ENCODE measurements at regions not wholly inside any gene's neighbourhood (a gene's known extent, or its start where the extent isn't known, plus 50 kb on each side); places are given as distances from the start of the nearest gene placed in this dataset.

DNA sequence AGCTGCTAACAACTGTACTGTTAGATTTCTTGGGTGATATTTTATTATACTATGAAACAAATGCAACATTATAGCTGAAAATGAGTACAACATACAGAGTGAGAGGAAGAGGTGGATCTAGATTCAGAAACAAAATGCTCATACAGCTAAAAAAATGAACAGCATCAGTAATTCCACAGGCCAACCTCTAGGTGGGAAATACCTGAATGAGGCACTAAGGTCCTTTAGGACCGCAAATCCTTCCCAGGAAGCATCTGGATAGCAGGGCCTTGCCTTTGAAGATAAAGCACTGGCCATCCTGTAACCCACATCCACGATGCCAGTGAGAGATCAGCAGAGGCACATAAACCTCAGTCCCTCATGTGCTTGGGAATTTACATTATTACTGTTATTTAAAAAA lies 310.8 kb downstream of the YTHDC2 start:
- H3K4me3 Mint-ChIP-seq: no peak overlapping the region
- ATAC-seq (no peak), DNase-seq (no peak)
- no peaks in the 10 kb centered on the region for H3K9me3 Mint-ChIP-seq (ENCODE audit: low read depth)
- no peak overlapping the region for H3K27ac Mint-ChIP-seq
- CTCF ChIA-PET: no interaction called here
- no peaks in the 10 kb centered on the region for H3K27me3 Mint-ChIP-seq
- H3K36me3 Mint-ChIP-seq: no peaks in the 10 kb centered on the region
- H3K4me1 Mint-ChIP-seq: no peaks in the 10 kb centered on the region

DNA sequence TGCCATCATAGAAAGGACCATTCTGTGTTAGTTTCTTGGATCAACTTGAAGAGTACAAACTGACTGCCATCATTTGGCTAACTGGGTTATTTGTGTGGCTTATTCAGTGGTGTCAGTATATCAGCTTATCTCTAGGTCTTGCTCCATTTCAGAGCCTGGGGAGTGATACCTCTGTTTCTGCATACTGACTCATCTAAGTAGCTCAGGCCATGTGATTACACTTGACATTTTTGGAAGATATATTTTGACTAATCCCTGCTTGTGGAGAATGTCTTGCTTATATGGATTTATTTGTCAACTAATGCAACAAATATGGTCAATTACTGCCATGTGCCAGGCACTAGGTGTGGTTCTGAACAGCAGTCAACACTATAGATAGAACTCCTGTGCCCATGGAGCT lies 311.7 kb downstream of the YTHDC2 start:
- CTCF ChIA-PET: no interaction called here
- H3K4me1 Mint-ChIP-seq: no peaks in the 10 kb centered on the region
- no peaks in the 10 kb centered on the region for H3K36me3 Mint-ChIP-seq
- H3K27ac Mint-ChIP-seq: no peak overlapping the region
- DNase-seq: no peak
- H3K9me3 Mint-ChIP-seq (ENCODE audit: low read depth): no peaks in the 10 kb centered on the region
- no peak for ATAC-seq
- no peaks in the 10 kb centered on the region for H3K27me3 Mint-ChIP-seq
- no peak overlapping the region for H3K4me3 Mint-ChIP-seq

DNA sequence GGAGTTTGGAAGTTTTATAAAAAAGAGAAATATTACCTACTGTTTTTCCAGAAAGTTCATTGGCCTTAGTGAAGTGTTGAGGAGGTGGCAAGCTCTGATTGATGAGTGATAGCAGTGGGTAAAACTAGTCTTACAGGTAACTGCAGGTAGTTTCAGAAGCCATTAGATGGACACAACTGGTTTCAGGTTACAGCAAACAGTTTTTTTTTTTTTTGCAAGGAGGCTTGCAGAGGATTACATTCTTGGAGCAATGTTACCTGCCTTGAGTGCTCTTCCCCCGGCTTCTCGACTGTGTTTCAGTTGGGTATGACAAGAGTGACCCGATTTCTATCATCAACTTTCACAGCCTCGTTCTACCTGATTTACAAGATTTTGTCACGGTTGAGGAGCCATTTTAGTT lies 333.4 kb downstream of the YTHDC2 start:
- no peaks in the 10 kb centered on the region for H3K27me3 Mint-ChIP-seq
- peaks cover 2% of the 10 kb centered on the region for H3K9me3 Mint-ChIP-seq (ENCODE audit: low read depth)
- no peak overlapping the region for H3K4me3 Mint-ChIP-seq
- ATAC-seq (no peak), DNase-seq (no peak)
- no peaks in the 10 kb centered on the region for H3K4me1 Mint-ChIP-seq
- H3K36me3 Mint-ChIP-seq: no peaks in the 10 kb centered on the region
- no peak overlapping the region for H3K27ac Mint-ChIP-seq
- CTCF ChIA-PET: no interaction called here

DNA sequence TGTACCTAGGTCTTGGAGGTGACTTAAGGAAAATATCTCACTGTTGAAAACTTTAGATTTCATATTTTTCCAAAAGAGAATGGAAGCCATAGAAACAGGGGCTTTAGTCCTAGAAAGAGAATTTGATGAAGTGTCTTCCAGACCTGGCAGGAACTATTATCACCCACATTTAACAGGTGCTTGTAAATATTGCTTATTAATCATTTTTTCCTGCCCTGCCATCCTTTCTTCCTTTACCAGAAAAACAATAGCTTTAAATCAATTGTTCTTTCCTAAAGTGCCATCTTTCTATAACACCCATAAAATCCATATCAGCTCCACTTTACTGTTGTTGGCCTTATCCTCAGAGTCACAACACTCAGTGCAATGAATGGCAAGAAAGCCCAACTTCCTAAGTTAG lies 350.9 kb downstream of the YTHDC2 start:
- no peaks in the 10 kb centered on the region for H3K27me3 Mint-ChIP-seq
- no peak for ATAC-seq

DNA sequence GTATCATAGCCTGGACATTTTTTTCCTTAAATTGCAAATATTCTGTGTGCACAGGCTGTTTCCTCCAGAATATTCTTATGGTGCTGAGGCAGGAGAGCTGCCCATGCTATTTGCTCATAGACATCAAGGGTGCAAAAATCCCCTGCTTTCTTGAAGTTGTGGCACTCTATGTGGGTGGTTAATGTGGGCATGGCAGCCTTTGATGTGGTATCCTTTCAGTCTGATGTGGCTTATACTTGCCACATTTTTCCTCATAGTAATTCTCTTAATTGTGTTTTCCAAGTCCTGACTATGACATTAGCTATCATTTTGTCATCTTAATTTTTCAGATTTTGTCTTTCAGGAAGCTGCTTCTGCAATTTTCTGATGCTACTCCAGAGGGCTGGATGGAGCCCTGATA lies 353.3 kb downstream of the YTHDC2 start:
- no peaks in the 10 kb centered on the region for H3K27me3 Mint-ChIP-seq
- no peak overlapping the region for H3K27ac Mint-ChIP-seq
- H3K4me1 Mint-ChIP-seq: no peaks in the 10 kb centered on the region
- no peaks in the 10 kb centered on the region for H3K9me3 Mint-ChIP-seq (ENCODE audit: low read depth)
- DNase-seq: no peak
- no peak for ATAC-seq
- no peaks in the 10 kb centered on the region for H3K36me3 Mint-ChIP-seq
- CTCF ChIA-PET: no interaction called here
- no peak overlapping the region for H3K4me3 Mint-ChIP-seq

More for the DNA sequence above, 350.9 kb downstream of the YTHDC2 start:
- Mint-ChIP-seq H3K9me3 (ENCODE audit: low read depth) (peaks cover 2% of the 10 kb centered on the region), H3K4me3 (no peak overlapping the region), H3K27ac (no peak overlapping the region), H3K4me1 (no peaks in the 10 kb centered on the region), H3K36me3 (no peaks in the 10 kb centered on the region)
- DNase-seq: no peak
- CTCF ChIA-PET: no interaction called here

DNA sequence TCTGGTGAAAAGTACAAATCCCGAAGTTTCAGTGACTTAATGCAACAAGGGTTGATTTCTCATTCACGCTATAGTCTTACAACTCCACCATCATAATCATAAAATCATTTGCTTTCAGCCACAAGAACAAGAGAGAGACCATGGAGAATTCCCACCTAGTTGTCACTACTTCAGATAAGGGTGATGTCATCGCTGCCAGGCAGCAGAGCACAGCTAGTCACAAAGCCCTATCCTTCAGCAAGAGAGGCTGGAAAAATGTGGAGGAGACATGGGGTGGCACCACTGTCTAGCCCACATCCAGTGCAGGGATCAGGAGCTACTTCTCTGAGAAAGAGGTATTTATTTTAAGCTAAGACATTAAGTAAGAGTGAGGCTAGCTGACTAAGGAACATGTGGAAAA lies 356.1 kb downstream of the YTHDC2 start:
- Mint-ChIP-seq H3K36me3 (no peaks in the 10 kb centered on the region), H3K4me1 (no peaks in the 10 kb centered on the region), H3K27me3 (no peaks in the 10 kb centered on the region), H3K27ac (no peak overlapping the region), H3K9me3 (ENCODE audit: low read depth) (no peaks in the 10 kb centered on the region), H3K4me3 (no peak overlapping the region)
- CTCF ChIA-PET: no interaction called here
- ATAC-seq: no peak
- DNase-seq: no peak

DNA sequence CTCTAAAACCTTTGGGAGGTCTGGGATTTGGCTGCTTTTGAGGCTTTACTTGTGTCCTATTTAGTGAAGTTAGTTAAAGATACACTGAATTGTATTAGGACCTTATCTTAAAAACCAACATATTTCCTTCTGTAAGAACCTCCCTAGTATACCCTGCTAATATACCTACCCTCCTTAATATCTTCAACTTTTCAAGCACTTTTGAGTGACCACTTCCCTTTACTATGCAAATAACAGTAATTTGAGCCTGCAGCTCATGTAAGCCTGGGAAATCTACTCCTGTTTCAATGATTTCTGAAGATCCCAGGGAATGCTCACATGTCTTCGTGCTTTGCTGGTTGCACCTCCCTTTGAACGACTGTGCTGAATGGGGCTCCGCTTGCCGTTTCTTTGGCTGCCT lies 358.5 kb downstream of the YTHDC2 start:
- no peak for DNase-seq
- Mint-ChIP-seq H3K4me3 (no peak overlapping the region), H3K36me3 (no peaks in the 10 kb centered on the region), H3K27me3 (no peaks in the 10 kb centered on the region), H3K4me1 (no peaks in the 10 kb centered on the region), H3K9me3 (ENCODE audit: low read depth) (no peaks in the 10 kb centered on the region), H3K27ac (no peak overlapping the region)
- CTCF ChIA-PET: no interaction called here
- ATAC-seq: no peak

DNA sequence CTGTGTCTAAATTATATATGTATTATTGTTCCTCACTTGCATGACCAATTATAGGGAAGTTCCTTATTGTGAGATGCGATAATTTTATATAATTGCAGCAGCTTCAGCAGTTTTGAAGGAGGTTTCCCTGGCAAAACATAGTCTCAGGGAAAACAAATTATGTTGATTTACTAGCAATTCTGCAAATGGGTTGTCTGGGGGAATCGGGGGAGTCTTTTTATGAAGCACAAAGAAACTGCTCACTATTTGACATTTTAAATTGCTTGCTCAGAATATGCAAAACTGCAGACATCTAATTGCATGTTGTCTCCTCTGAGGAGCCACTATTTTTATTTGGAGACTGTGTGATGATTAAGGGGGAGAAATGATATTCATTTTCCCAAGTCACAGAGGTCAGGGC lies 361.6 kb downstream of the YTHDC2 start:
- H3K4me1 Mint-ChIP-seq: no peaks in the 10 kb centered on the region
- no peak overlapping the region for H3K27ac Mint-ChIP-seq
- DNase-seq (no peak), ATAC-seq (no peak)
- H3K4me3 Mint-ChIP-seq: no peak overlapping the region
- H3K9me3 Mint-ChIP-seq (ENCODE audit: low read depth): peaks cover 3% of the 10 kb centered on the region
- CTCF ChIA-PET: no interaction called here
- H3K36me3 Mint-ChIP-seq: no peaks in the 10 kb centered on the region
- H3K27me3 Mint-ChIP-seq: no peaks in the 10 kb centered on the region

DNA sequence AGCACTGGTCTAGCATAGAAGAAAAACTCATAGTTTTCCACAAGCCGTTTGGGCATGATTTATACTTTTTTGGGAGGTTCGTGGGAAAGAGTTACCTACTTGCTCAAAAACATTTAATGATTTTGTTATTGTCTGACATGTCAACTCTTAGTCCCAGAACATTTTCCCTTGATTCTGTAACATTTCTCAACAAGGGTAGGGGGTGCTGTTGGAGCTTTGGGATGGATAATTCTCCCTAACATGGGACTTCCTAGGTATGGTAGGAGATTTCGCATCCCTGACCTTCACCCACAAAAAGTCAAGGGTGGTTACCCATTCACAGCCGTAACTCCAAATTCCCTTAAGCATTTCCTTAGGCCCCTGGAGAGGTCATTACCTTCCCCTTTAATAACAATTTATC lies 378.0 kb downstream of the YTHDC2 start:
- H3K27me3 Mint-ChIP-seq: no peaks in the 10 kb centered on the region
- CTCF ChIA-PET: no interaction called here
- no peak overlapping the region for H3K27ac Mint-ChIP-seq
- DNase-seq (no peak), ATAC-seq (no peak)
- no peaks in the 10 kb centered on the region for H3K4me1 Mint-ChIP-seq
- no peaks in the 10 kb centered on the region for H3K36me3 Mint-ChIP-seq
- no peak overlapping the region for H3K4me3 Mint-ChIP-seq
- H3K9me3 Mint-ChIP-seq (ENCODE audit: low read depth): no peaks in the 10 kb centered on the region

DNA sequence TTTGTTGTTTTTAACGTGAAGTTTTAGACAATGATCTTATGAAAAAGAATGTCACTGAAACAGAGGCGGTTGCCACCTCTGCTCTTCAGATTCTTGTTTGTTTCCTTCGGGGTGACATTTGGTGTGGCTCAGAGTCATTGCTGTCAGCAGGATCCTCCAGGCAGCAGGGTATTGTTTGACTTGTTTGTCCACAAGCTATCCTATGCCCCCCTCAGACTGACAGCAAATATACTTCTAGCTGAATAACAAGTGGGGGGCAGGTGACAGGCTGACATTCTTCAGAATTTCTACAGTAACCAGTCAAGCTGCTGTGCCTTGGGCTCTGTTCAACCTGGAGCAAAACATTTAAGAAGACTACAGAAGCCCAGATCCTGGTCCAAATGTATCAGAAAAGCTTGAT lies 383.3 kb downstream of the YTHDC2 start:
- Mint-ChIP-seq H3K9me3 (ENCODE audit: low read depth) (no peaks in the 10 kb centered on the region), H3K4me1 (no peaks in the 10 kb centered on the region), H3K4me3 (no peak overlapping the region), H3K27ac (no peak overlapping the region), H3K36me3 (no peaks in the 10 kb centered on the region), H3K27me3 (no peaks in the 10 kb centered on the region)
- CTCF ChIA-PET: no interaction called here
- no peak for DNase-seq
- ATAC-seq: no peak

DNA sequence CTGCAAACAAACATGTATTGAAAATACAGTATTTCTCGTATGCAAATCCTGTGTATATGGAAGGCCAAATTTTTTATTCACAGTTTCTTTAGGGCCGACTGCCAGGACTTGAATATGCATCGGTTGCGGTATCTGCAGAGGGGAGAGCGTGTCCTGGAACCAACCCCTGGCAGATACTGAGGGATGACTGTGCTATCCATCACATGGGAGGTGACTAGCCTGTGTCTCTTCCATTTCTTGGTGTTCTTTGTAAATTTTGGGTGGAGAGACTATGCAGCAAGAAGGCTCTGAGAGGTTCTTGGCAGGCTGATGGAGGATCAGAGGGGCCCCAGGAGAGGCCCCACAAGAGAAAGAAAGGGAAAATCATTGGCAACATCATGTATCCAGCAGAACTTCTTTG lies 384.3 kb downstream of the YTHDC2 start:
- Mint-ChIP-seq H3K27ac (no peak overlapping the region), H3K36me3 (no peaks in the 10 kb centered on the region), H3K4me1 (no peaks in the 10 kb centered on the region), H3K9me3 (ENCODE audit: low read depth) (no peaks in the 10 kb centered on the region), H3K4me3 (no peak overlapping the region), H3K27me3 (no peaks in the 10 kb centered on the region)
- no peak for ATAC-seq
- DNase-seq: no peak
- CTCF ChIA-PET: no interaction called here

DNA sequence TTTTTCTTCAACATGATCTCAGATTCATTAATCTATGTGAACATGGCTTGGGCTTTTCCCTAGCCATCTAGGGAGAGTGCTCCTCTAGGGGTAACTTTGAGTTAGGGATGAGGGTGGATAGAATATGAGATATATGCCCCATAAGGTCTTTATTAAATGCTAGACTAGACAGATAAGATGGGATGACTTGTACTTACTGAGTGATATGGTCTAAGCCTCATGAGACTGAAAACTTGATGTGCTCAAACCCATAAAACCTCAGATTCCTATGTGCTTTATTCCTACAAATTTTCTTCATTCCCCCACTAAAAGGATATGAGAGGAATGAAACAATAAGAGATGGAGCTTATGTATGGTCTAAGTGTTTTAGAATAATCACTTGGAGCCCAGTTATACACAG lies 386.6 kb downstream of the YTHDC2 start:
- Mint-ChIP-seq H3K36me3 (no peaks in the 10 kb centered on the region), H3K4me3 (no peak overlapping the region), H3K27ac (no peak overlapping the region), H3K9me3 (ENCODE audit: low read depth) (no peaks in the 10 kb centered on the region), H3K4me1 (no peaks in the 10 kb centered on the region), H3K27me3 (no peaks in the 10 kb centered on the region)
- CTCF ChIA-PET: no interaction called here
- ATAC-seq (no peak), DNase-seq (no peak)

DNA sequence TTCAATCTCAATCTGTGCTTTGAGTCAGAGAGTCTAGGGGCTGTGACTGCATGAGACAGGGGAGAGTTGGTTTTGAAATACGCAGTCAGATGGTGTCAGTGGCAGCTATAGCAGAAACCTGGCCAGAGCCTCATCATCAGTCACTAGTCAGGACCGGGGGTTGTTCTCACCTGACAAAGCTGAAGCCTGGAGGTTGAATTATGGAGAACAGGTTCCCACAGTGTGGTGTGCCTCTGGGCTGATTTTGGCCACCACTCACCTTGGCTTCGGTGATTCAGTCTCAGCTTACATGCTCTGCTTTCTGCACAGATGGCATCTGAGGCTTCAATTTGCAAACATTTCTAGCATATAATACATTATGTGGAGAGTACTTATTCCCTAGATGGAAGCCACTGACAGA lies 387.3 kb downstream of the YTHDC2 start:
- H3K36me3 Mint-ChIP-seq: no peaks in the 10 kb centered on the region
- no peak overlapping the region for H3K4me3 Mint-ChIP-seq
- H3K27me3 Mint-ChIP-seq: no peaks in the 10 kb centered on the region
- no peaks in the 10 kb centered on the region for H3K4me1 Mint-ChIP-seq
- DNase-seq (no peak), ATAC-seq (no peak)
- no peaks in the 10 kb centered on the region for H3K9me3 Mint-ChIP-seq (ENCODE audit: low read depth)
- CTCF ChIA-PET: no interaction called here
- H3K27ac Mint-ChIP-seq: no peak overlapping the region

DNA sequence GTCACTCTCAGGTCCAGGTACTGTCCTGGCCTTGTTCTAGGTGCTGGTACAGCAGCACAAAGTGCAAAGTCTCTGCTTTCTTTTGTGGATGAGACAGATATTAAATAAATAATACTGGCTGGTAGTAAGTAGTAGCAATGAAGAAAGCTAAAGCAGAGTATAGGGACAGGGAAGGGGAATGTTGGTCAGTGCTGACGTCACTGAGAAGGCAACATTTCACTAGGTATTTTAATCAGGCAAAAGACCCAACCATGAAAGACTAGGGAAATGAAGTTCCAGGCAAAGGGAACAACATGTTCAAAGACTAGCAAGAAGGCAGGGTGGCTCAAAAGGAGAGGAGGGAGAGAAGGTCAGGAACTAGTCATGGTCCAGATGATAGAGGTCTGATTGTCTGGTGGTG lies 388.2 kb downstream of the YTHDC2 start:
- CTCF ChIA-PET: no interaction called here
- no peak for ATAC-seq

DNA sequence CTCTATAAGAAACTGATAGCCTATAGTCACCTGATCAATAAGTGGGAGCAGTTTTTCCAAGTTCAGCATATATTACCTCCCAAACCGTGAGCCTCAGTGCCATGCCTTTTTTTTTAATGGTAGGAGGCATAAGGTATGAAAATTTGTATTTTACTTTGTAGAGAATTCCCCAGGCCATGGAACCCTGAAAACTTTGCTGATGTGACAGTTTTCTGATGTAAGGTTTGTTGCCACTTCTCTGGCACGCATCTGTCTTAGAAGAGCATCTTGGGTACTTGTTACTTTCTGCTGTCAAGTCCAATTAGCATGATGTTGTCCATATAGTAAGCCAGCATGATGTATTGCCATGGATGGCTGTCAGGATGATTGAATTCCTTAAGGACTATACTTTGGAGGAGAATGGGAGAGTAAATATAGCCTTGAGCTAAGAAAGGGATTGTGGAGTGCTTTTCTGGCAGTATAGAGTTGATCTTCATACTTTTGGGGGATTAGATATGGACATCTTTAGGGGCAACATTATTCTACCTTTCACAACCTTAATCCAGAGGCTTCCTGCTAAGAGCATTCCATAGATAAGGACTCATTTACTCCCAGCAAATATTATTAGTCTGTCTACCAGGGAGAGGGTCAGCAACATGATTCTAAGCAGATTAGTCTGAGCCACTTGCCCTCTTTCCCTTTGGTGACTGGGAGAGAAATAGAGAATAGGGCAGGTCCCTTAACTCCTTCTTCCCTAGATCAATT lies 389.6 kb downstream of the YTHDC2 start:
- Mint-ChIP-seq H3K27ac (no peak overlapping the region), H3K27me3 (no peaks in the 10 kb centered on the region), H3K4me1 (no peaks in the 10 kb centered on the region), H3K9me3 (ENCODE audit: low read depth) (no peaks in the 10 kb centered on the region), H3K4me3 (no peak overlapping the region), H3K36me3 (no peaks in the 10 kb centered on the region)
- CTCF ChIA-PET: no interaction called here
- DNase-seq (no peak), ATAC-seq (no peak)

More for the DNA sequence above, 388.2 kb downstream of the YTHDC2 start:
- DNase-seq: no peak
- Mint-ChIP-seq H3K4me1 (no peaks in the 10 kb centered on the region), H3K36me3 (no peaks in the 10 kb centered on the region), H3K27ac (no peak overlapping the region), H3K27me3 (no peaks in the 10 kb centered on the region), H3K9me3 (ENCODE audit: low read depth) (no peaks in the 10 kb centered on the region), H3K4me3 (no peak overlapping the region)
